ENCODE measurements at regions not wholly inside any gene's neighbourhood (a gene's known extent, or its start where the extent isn't known, plus 50 kb on each side); places are given as distances from the start of the nearest gene placed in this dataset.

DNA sequence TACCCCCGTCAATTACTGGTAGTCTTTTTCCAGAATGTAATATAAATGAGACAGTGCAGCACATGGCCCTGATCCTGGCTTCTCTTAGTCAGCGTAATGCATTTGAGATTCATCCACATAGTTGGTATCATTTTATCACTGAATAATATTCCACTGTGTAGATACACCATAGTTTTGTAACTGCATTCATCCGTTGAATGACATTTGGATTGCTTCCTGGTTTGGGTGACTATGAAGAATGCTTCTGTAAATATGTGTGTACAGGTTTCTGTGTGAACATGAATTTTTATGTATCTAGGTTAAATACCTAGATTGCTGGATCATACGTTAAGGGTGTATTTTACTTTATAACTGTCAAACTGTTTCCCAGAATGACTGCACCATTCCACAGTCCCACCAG lies 62.6 kb upstream of the STMND1 start:
- H3K27ac ChIP-seq = no peak overlapping the region
- no peaks in the 10 kb centered on the region for H3K36me3 ChIP-seq
- H3K4me1 ChIP-seq = no peaks in the 10 kb centered on the region
- peaks cover 6 to 7% (median 6%) of the 10 kb centered on the region in 3 donors for H3K27me3 ChIP-seq
- intact Hi-C loops (cut with DNase I; ENCODE audit: low total_unique reads) = no loop called here
- TF ChIP-seq, protein P1, sequence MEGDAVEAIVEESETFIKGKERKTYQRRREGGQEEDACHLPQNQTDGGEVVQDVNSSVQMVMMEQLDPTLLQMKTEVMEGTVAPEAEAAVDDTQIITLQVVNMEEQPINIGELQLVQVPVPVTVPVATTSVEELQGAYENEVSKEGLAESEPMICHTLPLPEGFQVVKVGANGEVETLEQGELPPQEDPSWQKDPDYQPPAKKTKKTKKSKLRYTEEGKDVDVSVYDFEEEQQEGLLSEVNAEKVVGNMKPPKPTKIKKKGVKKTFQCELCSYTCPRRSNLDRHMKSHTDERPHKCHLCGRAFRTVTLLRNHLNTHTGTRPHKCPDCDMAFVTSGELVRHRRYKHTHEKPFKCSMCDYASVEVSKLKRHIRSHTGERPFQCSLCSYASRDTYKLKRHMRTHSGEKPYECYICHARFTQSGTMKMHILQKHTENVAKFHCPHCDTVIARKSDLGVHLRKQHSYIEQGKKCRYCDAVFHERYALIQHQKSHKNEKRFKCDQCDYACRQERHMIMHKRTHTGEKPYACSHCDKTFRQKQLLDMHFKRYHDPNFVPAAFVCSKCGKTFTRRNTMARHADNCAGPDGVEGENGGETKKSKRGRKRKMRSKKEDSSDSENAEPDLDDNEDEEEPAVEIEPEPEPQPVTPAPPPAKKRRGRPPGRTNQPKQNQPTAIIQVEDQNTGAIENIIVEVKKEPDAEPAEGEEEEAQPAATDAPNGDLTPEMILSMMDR (IDR thresholded peaks at IDR 0.05 in 4 of 5, conservative IDR thresholded peaks at IDR 0.05 in 1 of 5) = no peak
- TF ChIP-seq POLR2A (IDR thresholded peaks at IDR 0.05) = no peak
- in situ Hi-C loops (cut with MboI; ENCODE audit: low sequenced_read_pairs in 4 of 4) = no loop called here
- no peak overlapping the region for H3K4me3 ChIP-seq
- H3K9me3 ChIP-seq = no peaks in the 10 kb centered on the region
- DNase-seq = no peak
- ATAC-seq = no peak

DNA sequence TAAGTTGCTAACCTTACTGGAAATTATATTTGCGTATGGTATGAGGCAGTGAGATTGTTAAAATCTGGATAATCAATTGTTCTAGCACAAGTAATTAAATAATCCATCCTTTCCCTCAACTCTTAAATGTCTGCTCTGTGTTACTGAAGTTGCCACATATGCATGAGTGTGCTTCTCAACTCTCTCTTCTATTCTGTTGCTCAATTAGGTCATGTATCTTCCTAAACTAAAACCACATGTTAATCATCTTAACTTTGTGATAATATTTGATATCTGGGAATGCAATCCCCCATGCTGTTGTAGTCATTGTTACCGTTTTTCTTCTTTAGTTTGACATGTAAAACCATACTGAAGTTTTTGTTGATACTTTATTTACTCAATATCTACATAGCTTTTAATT lies 63.5 kb upstream of the STMND1 start:
- TF ChIP-seq POLR2A (IDR thresholded peaks at IDR 0.05) = no peak
- TF ChIP-seq, protein P1 (IDR thresholded peaks at IDR 0.05 in 4 of 5, conservative IDR thresholded peaks at IDR 0.05 in 1 of 5) = no peak
- no peak for DNase-seq
- Histone ChIP-seq H3K27me3 (peaks cover 2 to 8% (median 6%) of the 10 kb centered on the region in 3 donors), H3K9me3 (no peaks in the 10 kb centered on the region), H3K36me3 (no peaks in the 10 kb centered on the region), H3K27ac (no peak overlapping the region), H3K4me1 (peaks cover 2 to 4% of the 10 kb centered on the region in 2 donors), H3K4me3 (no peak overlapping the region)
- intact Hi-C loops (cut with DNase I; ENCODE audit: low total_unique reads) (no loop called here), in situ Hi-C loops (cut with MboI; ENCODE audit: low sequenced_read_pairs in 4 of 4) (no loop called here)
- no peak for ATAC-seq

DNA sequence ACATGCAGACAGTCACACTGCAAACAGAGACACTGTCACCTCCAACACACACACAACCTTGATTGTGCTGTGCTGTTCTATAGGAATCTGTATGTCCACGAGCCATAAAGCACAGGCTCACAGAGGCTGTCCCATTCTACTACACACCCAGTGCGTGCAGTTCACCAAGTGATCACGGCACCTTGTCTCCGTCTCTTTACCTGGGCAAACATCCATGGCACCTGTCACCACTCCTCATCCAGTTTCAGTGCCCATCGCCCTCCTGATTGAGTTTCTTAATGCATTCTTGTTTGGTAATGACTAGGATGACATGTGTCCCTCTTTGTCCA lies 65.8 kb upstream of the STMND1 start:
- H3K4me1 ChIP-seq = peaks cover 3 to 11% of the 10 kb centered on the region in 2 donors
- DNase-seq (no peak), ATAC-seq (no peak)
- in situ Hi-C loops (cut with MboI; ENCODE audit: low sequenced_read_pairs in 4 of 4) = no loop called here
- H3K27me3 ChIP-seq = peaks cover 0 to 22% (median 0%) of the 10 kb centered on the region in 3 donors
- H3K27ac ChIP-seq = no peak overlapping the region
- H3K36me3 ChIP-seq = no peaks in the 10 kb centered on the region
- TF ChIP-seq, protein P1 (IDR thresholded peaks at IDR 0.05 in 4 of 5, conservative IDR thresholded peaks at IDR 0.05 in 1 of 5) = no peak
- no peak for TF ChIP-seq POLR2A (IDR thresholded peaks at IDR 0.05)
- no peak overlapping the region for H3K4me3 ChIP-seq
- H3K9me3 ChIP-seq = no peaks in the 10 kb centered on the region
- intact Hi-C loops (cut with DNase I; ENCODE audit: low total_unique reads) = no loop called here

DNA sequence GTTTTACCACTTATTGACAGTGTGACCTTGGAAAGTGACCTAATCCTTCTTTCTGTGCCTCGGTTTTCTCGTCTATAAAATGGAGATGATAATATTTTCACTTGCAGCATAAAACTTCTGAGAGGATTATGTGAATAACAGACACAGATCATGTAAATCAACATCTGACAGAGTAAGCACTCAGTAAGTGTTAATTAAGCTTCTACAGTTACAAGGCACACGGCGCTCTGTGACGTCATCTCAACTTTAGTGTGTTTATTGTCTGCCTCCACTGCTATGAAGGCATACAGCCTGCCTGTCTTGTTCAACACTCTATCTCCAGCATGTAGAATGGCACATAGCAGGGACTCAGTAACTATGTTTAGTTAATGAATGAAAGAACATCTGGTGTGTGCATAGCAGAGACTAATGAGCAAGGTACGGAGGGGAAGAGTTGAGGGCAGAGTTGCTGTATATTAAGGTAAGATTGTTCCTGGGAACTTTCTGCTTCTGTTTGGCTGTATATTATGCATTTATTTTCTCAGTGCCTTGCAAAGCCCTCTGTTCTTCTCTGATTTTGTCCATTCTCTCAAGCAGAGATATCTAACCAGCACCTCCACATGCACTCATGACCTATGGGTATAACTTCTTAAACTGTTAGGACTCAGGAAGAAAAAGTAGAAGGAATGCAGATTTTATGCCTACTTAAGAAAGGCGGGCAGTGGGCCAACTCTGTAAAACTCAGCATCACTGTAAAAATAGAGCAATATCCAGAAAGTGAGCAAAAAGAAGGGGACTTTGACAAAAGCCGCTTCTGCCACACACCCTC lies 66.4 kb upstream of the STMND1 start:
- intact Hi-C loops (cut with DNase I; ENCODE audit: low total_unique reads) = no loop called here
- peaks cover 3 to 11% of the 10 kb centered on the region in 2 donors for H3K4me1 ChIP-seq
- no peak overlapping the region for H3K4me3 ChIP-seq
- H3K27me3 ChIP-seq = peaks cover 0 to 22% (median 0%) of the 10 kb centered on the region in 3 donors
- ATAC-seq = no peak
- H3K36me3 ChIP-seq = no peaks in the 10 kb centered on the region
- no peak for TF ChIP-seq POLR2A (IDR thresholded peaks at IDR 0.05)
- TF ChIP-seq, protein P1 (IDR thresholded peaks at IDR 0.05 in 4 of 5, conservative IDR thresholded peaks at IDR 0.05 in 1 of 5) = no peak
- H3K9me3 ChIP-seq = no peaks in the 10 kb centered on the region
- in situ Hi-C loops (cut with MboI; ENCODE audit: low sequenced_read_pairs in 4 of 4) = no loop called here
- no peak for DNase-seq
- no peak overlapping the region for H3K27ac ChIP-seq
